ENCODE measurements at regions not wholly inside any gene's neighbourhood (a gene's known extent, or its start where the extent isn't known, plus 50 kb on each side); places are given as distances from the start of the nearest gene placed in this dataset.

DNA sequence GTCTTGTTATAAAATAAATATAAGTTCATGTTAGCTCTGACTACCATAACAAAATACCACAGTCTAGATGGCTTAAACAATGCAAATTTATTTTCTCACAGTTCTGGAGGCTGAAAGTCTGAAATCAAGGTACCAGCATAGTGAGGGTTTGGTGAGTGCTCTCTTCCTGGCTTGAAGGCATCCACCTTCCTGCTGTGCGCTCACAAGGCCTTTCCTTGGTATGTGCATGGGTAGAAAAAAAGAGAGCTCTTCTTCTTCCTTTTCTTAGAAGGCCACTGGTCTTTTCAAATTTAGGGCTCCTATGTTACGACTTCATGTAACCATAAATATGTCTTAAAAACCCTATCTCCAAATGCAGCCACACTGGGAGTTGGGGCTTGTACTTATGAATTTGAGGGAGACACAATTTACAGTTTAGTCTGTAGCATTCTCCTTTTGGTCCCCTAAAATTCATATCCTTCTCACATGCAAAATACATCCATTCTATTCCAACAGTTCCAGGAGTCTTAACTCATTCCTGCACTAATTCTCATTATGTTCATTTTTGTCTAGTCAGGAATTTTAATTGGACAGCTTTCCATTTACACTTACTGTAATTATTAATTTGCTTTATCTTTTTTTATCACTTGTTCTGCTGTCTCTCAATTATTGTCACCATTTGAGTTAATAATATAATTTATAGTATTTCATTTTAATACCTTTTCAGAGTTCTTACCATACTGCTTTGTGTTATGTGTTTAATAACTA lies 381.9 kb upstream of the EPHA7 start:
- Histone ChIP-seq H3K36me3 (no peaks in the 10 kb centered on the region), H3K4me3 (no peak overlapping the region), H3K27me3 (no peaks in the 10 kb centered on the region), H3K9ac (ENCODE audit: low read depth in 2 of 2, low read length in 2 of 2) (no peak overlapping the region), H3K4me1 (no peaks in the 10 kb centered on the region), H3K27ac (no peak overlapping the region), H3K9me3 (no peaks in the 10 kb centered on the region)
- DNase-seq: no peak
- intact Hi-C loops (cut with DNase I): no loop called here
- TF ChIP-seq, protein P1, sequence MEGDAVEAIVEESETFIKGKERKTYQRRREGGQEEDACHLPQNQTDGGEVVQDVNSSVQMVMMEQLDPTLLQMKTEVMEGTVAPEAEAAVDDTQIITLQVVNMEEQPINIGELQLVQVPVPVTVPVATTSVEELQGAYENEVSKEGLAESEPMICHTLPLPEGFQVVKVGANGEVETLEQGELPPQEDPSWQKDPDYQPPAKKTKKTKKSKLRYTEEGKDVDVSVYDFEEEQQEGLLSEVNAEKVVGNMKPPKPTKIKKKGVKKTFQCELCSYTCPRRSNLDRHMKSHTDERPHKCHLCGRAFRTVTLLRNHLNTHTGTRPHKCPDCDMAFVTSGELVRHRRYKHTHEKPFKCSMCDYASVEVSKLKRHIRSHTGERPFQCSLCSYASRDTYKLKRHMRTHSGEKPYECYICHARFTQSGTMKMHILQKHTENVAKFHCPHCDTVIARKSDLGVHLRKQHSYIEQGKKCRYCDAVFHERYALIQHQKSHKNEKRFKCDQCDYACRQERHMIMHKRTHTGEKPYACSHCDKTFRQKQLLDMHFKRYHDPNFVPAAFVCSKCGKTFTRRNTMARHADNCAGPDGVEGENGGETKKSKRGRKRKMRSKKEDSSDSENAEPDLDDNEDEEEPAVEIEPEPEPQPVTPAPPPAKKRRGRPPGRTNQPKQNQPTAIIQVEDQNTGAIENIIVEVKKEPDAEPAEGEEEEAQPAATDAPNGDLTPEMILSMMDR (IDR thresholded peaks at IDR 0.05): no peak

DNA sequence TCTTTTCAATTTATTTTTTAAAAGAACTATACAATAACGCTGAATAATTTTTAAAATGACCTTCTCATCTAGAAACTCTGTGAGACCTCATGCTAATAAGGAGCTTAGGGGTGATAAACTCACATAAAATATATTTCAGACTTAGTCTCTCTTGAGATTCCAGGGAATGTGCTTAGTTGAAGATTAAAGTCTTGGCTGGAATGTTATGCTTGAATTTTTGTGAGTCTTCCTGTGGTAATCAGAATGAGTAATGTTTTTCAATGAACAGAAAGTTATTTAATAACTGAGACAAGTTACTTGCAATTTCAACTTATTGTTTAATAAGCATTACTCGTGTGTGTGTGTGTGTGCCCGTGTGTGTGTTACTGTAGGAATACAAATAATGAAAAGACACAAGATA lies 379.9 kb upstream of the EPHA7 start:
- TF ChIP-seq, protein P1 (IDR thresholded peaks at IDR 0.05): no peak

DNA sequence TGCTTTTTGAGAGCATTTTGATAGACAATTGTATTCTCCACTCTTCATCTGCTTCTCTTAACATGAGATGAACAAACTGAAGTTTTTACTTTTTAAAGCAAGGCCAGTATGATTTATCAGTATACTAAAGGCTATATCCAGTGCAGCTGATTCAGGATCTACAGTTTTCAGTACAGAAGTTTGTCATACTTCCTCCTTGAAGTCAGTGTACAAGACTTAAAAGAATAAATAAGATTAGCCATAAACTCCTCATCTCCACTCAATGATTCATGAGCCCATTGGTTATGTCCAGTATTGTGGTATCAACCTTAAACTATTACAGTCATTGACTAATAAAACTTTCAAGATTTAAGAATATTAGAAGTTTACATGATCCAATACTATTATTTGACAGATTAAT lies 374.8 kb upstream of the EPHA7 start:
- Histone ChIP-seq H3K9ac (ENCODE audit: low read depth in 2 of 2, low read length in 2 of 2) (no peak overlapping the region), H3K27me3 (no peaks in the 10 kb centered on the region), H3K9me3 (no peaks in the 10 kb centered on the region), H3K4me3 (no peak overlapping the region), H3K4me1 (no peaks in the 10 kb centered on the region), H3K36me3 (no peaks in the 10 kb centered on the region), H3K27ac (no peak overlapping the region)
- no peak for DNase-seq
- intact Hi-C loops (cut with DNase I): no loop called here
- TF ChIP-seq, protein P1 (IDR thresholded peaks at IDR 0.05): no peak

More for the DNA sequence above, 379.9 kb upstream of the EPHA7 start:
- intact Hi-C loops (cut with DNase I): no loop called here
- H3K27ac ChIP-seq: no peak overlapping the region
- no peak for DNase-seq
- no peaks in the 10 kb centered on the region for H3K36me3 ChIP-seq
- H3K9ac ChIP-seq (ENCODE audit: low read depth in 2 of 2, low read length in 2 of 2): no peak overlapping the region
- H3K9me3 ChIP-seq: no peaks in the 10 kb centered on the region
- no peaks in the 10 kb centered on the region for H3K27me3 ChIP-seq
- H3K4me3 ChIP-seq: no peak overlapping the region
- no peaks in the 10 kb centered on the region for H3K4me1 ChIP-seq

DNA sequence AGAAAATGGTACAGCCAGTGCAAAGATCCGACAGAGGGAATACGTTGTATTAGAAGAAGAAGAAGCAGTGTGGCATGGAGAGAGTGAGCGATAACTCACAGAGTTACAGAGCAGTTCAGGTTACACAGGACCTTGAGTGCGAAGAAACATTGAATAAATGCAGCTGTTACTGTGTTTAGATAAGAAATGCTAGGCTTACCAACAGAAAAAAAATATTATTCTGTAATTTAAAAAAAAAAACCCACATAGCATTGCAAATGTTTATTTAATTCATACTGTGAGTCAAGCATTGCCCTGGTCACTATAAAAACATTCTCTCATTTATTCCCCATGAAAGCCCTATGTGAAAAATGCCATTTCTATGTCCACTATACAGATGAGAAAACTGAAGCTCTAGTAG lies 373.4 kb upstream of the EPHA7 start:
- Histone ChIP-seq H3K27ac (no peak overlapping the region), H3K27me3 (no peaks in the 10 kb centered on the region), H3K9me3 (no peaks in the 10 kb centered on the region), H3K36me3 (no peaks in the 10 kb centered on the region), H3K4me1 (no peaks in the 10 kb centered on the region), H3K9ac (ENCODE audit: low read depth in 2 of 2, low read length in 2 of 2) (no peak overlapping the region), H3K4me3 (no peak overlapping the region)
- TF ChIP-seq, protein P1 (IDR thresholded peaks at IDR 0.05): no peak
- intact Hi-C loops (cut with DNase I): no loop called here
- DNase-seq: no peak

DNA sequence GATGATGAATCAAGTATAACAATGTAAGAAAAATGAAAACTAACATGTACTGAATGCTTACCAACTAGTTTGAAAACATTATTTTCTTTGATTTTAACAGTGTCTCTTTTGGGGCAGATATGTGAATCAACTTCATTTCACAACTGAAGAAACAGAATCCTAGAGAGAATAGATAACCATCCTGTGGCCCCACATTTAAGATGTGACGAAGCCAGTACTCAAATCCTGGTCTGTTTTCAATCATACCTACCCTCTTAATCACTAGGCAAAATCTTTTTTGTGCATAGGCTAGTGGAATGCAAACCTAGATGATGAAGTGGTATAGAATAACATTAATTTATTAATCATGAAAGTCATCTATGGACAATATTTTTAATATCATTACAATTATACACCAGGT lies 371.6 kb upstream of the EPHA7 start:
- intact Hi-C loops (cut with DNase I): no loop called here
- no peak overlapping the region for H3K27ac ChIP-seq
- H3K9me3 ChIP-seq: no peaks in the 10 kb centered on the region
- H3K4me1 ChIP-seq: no peaks in the 10 kb centered on the region
- no peak overlapping the region for H3K4me3 ChIP-seq
- no peak for DNase-seq
- H3K36me3 ChIP-seq: no peaks in the 10 kb centered on the region
- TF ChIP-seq, protein P1 (IDR thresholded peaks at IDR 0.05): no peak
- H3K9ac ChIP-seq (ENCODE audit: low read depth in 2 of 2, low read length in 2 of 2): no peak overlapping the region
- H3K27me3 ChIP-seq: no peaks in the 10 kb centered on the region
